IPS-NIHi7 (cell line): ENCODE measurements at regions not wholly inside any gene's neighbourhood (a gene's known extent, or its start where the extent isn't known, plus 50 kb on each side); places are given as distances from the start of the nearest gene placed in this dataset.
"Not testable (repeated sequence)": the region's sequence is repeated elsewhere in the genome, so short reads cannot be mapped to it uniquely, and the experiment has no call there.

Source experiments
- DNase-seq: peaks from one replicate; pipeline ENCODE4 v3.0.0; 2012; ENCODE audit warnings: mixed read lengths; ENCODE audit errors: extremely low spot score

- no peak for DNase-seq
Observed at GRCh38 chr10:25867321-25867720, 66.7 kb upstream of the MYO3A start.

- DNase-seq, result no peak
Observed at GRCh38 chr10:25869067-25869591, 64.9 kb upstream of the MYO3A start.

GRCh38 chr10:25869609-25870008 is 64.4 kb upstream of the MYO3A start:
- DNase-seq, result no peak

DNA sequence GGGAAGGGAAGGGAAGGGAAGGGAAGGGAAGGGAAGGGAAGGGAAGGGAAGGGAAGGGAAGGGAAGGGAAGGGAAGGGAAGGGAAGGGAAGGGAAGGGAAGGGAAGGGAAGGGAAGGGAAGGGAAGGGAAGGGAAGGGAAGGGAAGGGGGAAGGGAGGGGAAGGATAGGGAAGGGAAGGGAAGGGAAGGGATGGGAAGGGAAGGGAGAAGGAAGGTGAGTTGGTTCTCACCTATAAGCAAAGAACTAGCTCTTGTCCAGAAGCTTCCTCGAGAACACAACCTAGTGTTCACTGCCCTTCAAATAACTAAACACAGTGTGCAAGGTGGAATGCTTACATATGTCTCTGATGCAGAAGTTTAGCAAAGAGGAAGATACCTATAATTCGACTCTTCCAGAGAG is 59.6 kb upstream of the MYO3A start:
- DNase-seq, result not testable (repeated sequence)

DNA sequence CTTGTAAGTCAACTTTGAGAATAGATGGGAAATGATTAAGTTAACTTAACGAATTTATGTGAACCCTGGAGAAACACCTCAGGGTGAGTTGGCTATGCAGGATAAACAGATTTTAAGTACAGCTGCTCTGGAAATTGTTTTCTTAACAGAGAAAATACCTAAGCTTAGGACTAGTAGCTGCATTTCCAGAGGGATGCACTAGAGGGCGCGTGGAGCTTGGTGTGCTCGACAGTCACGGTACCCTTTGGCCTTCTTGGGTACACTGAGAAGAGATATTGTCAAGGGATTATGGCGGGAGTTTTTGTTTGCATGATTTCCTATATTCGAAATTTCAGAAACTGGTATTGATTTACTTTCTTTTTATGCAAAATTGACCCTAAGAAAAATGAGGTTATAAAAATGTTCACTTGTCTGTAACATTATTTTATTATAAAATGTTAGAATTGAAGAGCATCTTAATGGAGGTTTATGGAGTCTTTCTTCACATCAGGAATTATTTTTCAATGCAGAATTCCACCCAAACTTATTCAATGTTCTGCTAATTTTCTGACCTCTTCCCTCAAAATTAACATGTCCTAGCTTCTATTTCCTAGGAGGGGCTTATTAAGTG is 58.4 kb upstream of the MYO3A start:
- DNase-seq, result peak; percentile 77

GRCh38 chr10:25877296-25877695 is 56.7 kb upstream of the MYO3A start:
- no peak for DNase-seq
